MV-4-11 (cell line): ENCODE measurements at regions not wholly inside any gene's neighbourhood (a gene's known extent, or its start where the extent isn't known, plus 50 kb on each side); places are given as distances from the start of the nearest gene placed in this dataset.

ENCODE experiments used
- DNase-seq: peaks from one replicate; lab custom pipeline; 2025; lab: John Stamatoyannopoulos, UW

- peak; percentile 81 for DNase-seq
These were observed 199.7 kb downstream of the KATNAL1 start for GRCh38 chr13:30107521-30108136.

- DNase-seq, result peak; percentile 89
These were observed 200.2 kb downstream of the KATNAL1 start for GRCh38 chr13:30107121-30107520.

DNA sequence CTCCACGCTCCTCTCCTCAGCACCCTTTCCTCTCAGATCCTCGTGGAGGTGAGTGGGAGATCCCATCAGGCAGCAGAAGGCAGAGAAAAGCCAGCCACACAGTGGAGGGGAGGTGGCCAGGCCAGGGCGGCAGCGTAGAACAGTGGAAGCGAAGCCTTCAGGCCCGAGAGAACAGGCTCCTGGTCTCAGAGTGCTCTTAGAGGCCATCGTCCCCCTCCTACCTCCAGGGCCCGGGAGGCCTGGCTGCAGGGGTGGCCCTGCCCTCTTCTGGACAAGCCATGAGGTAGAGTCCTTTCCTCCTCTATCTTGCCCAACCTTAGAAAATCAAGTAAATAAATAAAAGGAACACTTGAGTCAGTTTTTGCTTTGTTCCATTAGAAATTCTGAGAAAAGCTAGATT, 202.0 kb downstream of the KATNAL1 start:
- no peak for DNase-seq

- peak; percentile 63 for DNase-seq
These were observed 204.1 kb downstream of the KATNAL1 start for GRCh38 chr13:30103161-30103840.

GRCh38 chr13:30100226-30100625, 207.1 kb downstream of the KATNAL1 start:
- DNase-seq, result no peak

GRCh38 chr13:30097701-30098100, 209.7 kb downstream of the KATNAL1 start:
- DNase-seq, result no peak

GRCh38 chr13:30097089-30097488, 210.3 kb downstream of the KATNAL1 start:
- no peak for DNase-seq

DNA sequence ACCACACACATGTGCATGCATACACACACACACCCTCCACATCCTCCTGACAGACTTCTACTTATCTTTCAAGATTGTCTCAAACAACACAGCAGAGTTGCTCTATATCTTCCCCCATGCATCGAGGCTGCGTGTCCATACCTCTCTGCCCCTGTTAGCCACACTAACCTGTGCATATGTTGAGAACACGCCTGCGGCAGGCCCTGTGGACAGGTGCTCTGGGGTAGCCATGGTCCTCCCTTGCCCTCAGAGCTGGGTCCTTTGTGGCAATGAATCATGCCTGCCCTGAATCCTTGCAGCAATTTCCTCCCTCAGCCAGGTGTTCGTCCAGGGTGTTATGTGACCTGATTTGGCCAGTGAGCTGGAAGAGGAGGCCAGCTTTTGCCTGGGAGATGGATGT, 213.3 kb downstream of the KATNAL1 start:
- no peak for DNase-seq

DNA sequence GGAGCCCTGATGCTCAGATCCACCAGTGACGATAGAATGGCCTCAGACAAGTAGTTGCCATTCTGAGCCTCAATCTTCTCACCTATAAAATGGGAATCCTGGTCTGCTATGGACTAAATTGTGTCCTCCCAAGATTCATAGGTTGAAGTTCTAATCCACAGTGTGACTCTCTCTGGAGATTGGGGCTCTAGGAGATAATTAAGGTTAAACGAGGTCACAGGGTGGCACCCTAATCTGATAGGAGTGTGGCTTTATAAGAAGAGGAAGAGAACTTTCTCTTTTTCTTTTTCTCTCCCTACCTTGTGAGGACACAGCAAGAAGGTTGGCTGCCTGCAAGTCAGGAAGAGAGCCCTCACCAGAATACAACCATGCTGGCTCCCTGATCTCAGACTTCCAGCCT, 214.1 kb downstream of the KATNAL1 start:
- DNase-seq, result no peak

DNA sequence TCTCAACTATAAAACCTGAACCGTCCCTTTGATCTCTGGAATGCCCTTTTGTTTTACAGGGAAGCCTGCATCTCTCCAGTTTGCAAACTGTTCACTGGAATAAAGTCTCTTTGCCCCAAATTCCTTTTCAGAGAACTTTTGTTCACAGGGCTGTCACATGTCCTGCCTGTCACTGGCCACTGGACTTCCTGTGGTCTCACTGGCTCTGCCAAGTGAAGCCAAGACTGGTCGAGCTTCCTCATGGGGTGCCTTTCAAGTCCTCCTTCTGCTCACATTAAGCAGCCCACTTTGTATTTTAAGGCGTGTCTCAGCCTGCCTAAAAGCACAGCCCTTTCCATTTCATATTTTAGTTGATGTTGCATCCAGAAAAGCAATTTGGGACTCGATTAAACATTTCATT, 215.7 kb downstream of the KATNAL1 start:
- DNase-seq, result peak; percentile 36

DNA sequence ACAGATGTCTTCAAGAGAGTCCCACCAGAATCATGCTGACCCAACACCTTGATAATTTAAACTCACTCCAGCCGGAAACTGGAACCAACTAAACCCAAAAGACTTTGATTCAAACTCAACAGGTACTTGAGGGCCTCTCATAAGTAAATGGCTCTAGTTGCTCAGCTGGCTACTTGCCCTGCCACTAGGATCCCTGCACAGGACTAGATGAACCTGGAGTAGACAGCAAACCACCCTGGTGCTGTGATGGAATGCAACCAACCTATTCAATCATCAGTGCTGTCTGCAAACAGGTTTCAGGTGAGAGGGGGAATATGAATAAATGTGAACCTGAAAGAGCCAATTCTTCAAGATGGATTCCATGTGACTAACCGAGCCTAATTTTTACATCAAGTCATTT, 216.3 kb downstream of the KATNAL1 start:
- no peak for DNase-seq

DNA sequence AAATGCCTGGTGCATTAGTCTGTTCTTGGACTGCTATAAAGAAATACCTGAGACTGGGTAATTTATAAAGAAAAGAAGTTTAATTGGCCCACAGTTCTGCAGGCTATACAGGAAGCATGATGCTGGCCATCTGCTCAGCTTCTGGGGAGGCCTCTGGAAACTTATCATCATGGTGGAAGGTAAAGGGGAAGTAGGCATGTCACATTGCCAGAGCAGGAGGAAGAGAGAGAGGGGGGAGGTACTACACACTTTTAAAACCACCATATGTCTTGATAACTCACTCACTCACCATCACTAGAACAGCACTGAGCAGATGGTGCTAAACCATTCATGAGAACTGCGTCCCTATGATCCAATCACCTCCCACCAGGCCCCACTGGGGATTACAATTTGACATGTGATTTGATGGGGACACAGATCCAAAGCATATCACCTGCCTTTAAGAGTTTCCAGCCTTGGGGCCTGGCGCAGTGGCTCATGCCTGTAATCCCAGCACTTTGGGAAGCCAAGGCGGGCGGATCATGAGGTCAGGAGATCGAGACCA, 219.0 kb downstream of the KATNAL1 start:
- DNase-seq, result peak; percentile 84

GRCh38 chr13:30085087-30085486, 222.3 kb downstream of the KATNAL1 start:
- no peak for DNase-seq

GRCh38 chr13:30082391-30082790, 225.0 kb downstream of the KATNAL1 start:
- DNase-seq, result no peak

- no peak for DNase-seq
These were observed 226.0 kb downstream of the KATNAL1 start for GRCh38 chr13:30081331-30081730.

GRCh38 chr13:30079501-30079900, 227.8 kb downstream of the KATNAL1 start:
- DNase-seq, result no peak

- no peak for DNase-seq
These were observed 227.6 kb upstream of the UBL3 start for GRCh38 chr13:30078059-30078458.

DNA sequence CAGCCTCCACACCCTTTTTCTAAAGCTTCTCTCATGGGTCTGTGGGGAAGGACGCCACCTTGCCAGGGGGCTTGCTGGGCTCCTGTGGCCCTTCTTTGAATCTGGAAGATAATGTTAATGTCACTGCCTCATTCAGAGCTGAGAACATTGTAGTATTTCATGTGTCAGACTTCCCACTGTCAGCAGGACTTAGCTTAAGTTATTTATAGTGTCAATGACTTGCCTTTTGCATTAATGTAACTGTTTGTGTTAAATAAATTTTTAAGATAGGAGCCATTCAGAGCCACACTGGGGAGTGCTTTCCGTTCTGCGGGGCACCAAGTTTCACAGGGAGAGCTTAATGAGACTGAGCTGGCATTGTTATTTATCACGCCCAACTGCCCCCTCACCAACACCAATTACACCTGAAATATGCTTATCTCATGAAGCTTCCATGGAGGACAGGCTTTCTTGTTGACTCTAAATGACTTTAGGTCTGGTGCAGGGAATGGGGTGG, 226.9 kb upstream of the UBL3 start:
- no peak for DNase-seq

DNA sequence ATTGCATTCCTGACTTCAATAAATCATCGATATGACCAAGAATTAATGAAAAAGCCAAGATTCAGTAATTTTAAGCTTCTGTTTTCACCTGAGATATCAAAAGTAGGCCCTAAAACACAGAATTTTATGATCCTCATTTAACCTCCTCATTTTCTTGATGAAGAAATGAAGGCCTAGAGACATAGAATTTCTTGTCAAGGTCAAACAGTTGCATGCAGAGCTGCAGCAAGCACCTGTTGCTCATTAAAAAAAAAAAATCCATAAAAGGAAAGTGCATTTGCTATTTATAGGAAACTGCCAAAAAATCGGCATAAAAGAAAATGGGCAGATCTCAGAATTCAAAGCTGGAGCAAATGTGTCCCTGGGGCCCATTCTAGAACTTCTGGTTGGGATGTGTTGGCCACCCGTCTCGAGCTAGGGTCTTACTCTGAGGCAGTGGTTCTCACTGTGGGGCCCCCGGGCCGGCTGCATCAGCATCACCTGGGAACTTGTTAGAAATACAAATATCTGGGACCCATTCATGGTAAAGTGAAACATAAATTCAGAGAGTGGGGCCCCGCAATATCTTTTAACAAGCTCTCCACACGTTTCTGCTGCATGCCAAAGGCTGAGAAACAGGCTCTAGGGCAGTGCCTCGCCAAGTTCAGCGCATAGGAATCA, 224.7 kb upstream of the UBL3 start:
- DNase-seq, result no peak

DNA sequence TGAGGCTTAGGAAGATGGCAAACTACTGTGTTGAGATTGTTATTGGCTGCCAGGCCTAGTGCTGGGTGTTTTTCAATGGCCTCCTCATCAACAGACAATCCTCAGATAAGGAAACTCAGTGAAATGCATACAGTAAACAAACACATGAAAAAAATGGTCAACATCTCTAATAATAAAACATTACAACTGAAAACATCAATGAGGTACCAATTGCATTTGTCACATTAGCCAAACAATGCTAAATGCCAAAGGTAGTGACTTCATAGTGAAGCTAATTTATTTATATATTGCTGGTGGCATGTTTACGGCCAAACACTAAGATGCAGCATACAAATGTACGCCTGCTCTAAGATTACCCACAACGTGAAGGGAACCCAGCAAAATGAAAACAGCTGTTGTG, 224.0 kb upstream of the UBL3 start:
- DNase-seq, result no peak

DNA sequence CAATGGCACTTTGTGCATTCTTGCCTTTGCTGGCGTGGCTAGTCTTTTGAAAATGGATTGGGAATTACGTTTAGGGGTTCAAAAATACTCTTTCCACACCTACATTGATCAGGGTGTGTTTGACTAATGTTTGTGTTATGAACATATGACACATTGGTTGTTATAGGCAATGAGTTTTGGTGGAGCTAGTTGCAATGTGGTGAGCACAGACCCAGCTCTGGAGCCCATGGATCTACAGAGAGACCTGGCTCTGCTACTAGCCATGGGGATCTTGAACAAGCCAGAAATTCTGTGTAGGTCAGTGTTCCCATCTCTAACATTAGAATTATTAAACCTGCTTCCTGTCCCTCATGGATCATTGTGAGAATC, 222.4 kb upstream of the UBL3 start:
- no peak for DNase-seq

DNA sequence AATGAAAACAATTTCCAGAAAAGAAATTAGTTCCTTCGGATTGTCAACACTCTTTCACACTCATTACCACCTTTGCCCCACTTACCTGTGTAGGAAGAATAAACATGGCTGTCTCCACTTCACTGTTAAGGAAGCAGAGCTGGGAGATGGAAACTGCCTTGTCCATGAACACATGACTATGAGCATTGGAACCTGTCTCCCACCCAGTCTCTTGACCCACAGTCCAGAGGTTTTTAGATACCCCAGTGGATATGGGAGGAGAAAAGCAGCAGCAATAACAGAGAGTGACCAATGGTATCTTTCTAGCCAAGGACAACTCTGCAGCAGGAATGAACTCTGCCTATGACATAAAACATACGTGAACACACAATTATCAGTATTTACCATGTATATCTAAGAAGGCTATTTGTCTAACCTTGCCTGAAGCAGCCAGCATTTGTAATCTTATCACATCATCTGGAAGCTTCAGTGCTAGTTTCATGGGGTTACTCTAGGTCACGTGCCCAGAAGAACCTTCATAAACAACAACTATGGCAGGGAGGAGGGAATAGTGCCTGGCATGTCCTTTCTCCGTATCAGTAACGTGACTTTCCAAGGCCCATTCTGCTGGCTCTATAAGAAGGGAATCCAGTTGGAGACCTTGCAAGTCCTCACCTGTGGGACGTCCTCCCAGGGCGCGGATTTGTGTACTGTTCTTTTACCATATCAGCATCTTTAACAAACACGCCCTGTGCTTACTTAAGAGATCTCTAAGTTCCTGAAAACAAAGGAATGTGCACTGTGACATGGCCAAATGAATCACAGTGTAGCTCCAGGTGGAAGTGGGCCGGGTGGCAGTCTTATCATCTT, 221.8 kb upstream of the UBL3 start:
- DNase-seq, result no peak
